HG03571 (cell line): ENCODE measurements at regions not wholly inside any gene's neighbourhood (a gene's known extent, or its start where the extent isn't known, plus 50 kb on each side); places are given as distances from the start of the nearest gene placed in this dataset.

Source experiments
- ATAC-seq: cut with Tn5 transposase; IDR thresholded peaks from one replicate; pipeline ENCODE4 v1.9.1; 2021; ENCODE audit not compliant: unreplicated experiment

DNA sequence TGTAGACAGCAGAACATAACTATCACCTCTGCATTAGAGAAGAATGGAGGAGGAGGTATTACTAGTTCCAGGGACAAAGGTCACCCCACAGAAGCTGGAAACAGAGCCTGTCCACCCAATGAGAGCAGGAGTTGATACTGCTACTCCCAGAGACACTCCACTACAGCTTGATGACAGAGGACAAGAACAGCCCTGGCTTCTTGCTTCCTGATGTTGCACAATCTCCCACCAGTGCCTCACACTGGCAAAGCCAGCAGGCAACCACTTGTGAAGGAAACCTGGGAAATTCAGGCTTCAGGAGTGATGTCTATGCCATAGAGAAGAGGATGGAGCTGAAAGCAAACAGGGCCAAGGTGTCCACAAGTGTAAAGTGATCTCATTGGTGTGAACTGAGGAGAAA is 78.0 kb upstream of the POU1F1 start:
- no peak for ATAC-seq

DNA sequence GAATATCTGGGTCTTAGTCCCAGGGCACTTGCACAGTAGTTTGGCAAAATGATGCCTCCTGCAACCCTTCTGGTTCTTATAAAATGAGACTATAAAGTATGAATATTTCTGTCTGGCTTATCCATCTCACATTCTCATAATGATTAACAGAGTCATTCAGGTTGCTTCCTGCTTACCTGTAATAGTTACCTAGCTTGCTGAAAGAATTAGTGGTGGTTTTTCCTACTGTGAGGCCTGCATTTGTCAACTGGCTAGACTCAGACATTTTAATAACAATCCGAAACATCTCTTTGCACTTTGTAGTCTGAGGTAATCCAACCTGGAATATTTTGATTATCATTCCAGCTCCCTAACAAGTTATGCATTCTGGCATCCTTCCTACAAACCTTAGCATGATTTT is 75.6 kb upstream of the POU1F1 start:
- no peak for ATAC-seq

DNA sequence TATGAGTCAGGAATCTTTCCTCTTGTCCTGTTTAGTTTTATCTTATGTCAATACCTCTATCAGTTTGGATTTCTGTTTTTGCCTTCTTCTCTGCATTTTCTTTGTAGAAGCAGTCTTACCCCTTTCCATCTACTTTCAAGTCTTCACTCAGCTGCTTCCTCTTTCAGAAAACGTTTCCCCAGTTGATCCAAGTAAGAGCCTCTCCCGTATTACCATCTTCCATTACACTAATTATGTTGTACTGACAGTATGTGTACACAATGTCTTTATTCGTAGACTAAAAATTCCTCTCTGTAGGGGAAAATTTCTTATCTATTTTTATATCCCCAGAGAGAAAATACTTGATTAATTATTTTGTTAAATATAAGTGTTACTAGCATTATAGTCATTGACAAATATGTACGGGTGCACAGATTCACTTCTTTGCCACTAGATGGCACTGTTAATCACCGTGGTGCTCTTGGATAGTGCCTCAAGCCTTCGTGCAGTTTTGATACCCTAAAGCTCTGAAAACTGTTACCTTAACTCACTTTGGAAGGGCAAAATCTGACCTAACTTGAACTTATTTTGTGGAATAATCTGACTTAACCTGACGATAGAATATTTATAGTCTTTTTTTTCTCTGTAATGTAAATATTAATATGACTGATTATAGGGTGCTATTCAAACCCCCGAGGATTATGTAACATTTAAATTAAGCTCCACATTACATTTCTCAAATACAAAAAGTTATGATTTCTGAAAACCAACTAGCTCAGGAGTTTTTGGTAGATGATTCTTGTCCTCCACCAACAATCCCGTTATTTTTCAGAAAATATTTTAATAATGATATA is 74.2 kb upstream of the POU1F1 start:
- peak; percentile 99 for ATAC-seq

DNA sequence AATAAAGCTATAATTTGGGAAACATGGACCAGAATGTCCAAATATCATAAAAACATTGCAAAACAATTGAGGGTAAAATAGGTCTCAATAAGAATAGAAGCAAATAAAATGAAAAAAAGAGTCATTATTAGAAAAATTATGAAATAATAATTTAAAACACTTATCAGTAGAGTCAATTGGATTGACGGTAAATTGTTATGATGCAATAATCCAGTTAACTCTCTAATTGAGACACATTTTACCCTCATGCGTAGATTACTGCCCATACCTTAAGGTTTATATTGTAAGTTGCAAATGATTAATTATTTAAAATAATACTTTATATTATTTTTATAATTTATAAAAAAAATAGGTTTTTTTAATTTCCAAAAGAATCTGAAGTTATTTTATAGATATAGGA is 73.4 kb upstream of the POU1F1 start:
- no peak for ATAC-seq

DNA sequence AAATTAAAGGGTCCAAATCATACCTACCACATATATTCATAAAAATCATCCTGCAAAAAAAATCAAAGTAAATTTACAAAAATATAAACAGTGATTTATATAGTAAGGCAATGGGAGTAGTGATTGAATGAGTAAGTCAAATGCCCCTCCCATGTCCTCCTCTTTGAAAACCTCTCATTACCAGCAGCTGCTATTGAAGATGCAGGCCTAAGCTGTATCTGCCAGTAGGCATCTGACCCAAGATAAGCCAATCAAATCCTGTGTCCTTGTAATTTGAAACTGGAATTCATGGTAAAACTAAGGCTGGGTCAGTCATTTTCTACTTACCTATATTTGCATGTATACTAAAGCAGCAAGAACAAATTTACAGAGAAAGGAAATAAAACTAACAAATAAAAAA is 60.4 kb upstream of the POU1F1 start:
- ATAC-seq: no peak

DNA sequence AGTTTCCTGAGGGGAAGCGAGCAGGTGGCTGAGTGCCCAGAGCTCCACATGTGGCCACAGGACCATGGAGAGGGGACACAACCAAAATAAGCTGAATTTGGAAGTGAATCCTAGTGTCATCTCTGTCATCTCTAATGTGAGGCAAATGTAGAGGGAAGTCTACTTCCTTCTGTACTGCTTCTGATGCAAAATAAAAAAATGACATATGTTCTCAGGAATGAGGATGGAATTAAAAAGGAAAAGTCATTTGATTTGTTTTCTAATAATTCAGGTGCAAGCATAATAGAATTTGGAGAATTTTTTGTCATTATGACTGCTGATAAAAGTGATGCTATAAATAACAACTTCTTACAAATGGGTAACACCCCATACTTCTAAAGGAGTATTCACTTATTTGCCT is 59.5 kb upstream of the POU1F1 start:
- no peak for ATAC-seq

DNA sequence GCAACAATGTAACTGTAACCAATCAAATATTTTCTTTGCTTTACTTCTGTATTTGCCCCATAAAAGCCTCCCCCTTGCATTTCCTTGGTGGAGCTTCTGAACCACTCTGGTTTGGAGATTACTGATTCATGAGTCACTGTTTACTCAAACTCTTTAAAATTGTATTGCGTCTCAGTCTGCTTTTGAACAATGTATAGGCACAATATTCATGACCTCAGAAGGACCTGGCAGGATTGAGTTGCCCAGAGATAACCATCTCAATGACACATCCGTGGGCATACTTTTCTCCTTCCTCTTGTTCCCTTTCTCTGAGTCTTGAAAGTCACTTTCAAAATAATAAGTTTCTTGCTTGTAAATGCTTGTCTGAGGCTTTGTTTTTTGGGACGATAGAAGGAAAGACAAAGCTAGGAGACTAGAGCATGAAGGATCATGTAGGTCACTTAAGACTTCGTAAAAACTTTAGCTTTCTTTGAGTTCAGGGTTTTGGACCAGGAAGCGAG is 57.1 kb upstream of the POU1F1 start:
- peak; percentile 66 for ATAC-seq

DNA sequence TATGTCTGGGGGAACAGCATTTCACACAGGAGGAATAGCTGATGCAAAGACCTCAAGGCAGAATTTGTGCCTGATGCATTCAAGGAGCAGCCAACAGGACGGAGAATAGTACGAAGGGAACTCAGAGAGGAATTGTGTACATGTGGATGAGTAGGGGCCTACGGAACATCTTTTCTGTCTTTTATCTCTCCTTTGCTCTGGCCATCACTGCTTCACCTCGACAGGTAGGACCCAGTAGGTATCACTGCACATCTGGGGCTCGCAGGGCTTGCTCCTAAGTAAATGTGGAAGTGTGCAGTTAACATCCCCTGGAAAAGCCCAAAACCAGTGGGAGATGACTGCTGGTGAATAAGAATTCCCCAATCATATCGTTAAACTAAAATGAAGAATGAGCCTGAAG is 56.4 kb upstream of the POU1F1 start:
- no peak for ATAC-seq

DNA sequence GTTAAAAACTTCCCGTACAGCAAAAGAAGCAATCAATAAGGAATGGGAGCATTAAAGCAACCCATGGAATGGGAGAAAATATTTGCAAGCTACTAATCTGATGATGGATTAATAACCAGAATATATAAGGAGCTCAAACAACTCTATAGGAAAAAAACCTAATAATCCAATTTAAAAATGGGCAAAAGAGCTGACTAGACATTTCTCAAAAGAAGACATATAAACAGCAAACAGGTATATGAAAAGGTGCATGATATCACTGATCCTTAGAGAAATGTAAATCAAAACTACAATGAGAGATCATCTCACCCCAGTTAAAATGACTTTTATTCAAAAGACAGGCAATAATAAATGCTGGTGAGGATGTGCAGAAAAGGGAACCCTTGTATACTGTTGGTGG is 52.7 kb upstream of the POU1F1 start:
- no peak for ATAC-seq
